T47D (cell line): ENCODE measurements at regions not wholly inside any gene's neighbourhood (a gene's known extent, or its start where the extent isn't known, plus 50 kb on each side); places are given as distances from the start of the nearest gene placed in this dataset.

ENCODE experiments used
- DNase-seq, 2 experiments: peaks; one replicate each; pipeline versions ENCODE4 v3.0.0 to v3.0.0-alpha.2; 2011 to 2012; ENCODE audit warnings: low read depth in 1 of 2, low spot score in 1 of 2
- JUND ChIP-seq: IDR thresholded peaks from 2 replicates; pipeline ENCODE4 v1.6.1; 2012; ENCODE audit warnings: low read depth
- in situ Hi-C: cut with HindIII; loops from 2 replicates; pipeline ENCODE4 v1.10.0; 2016; ENCODE audit warnings: low sequenced_read_pairs, low pct_unique_long_range_greater_than_20kb

GRCh38 chr5:109487753-109488420 lies 78.1 kb upstream of the PJA2 start:
- in situ Hi-C loops = no loop called here
- no peak for DNase-seq
- TF ChIP-seq JUND = no peak

- in situ Hi-C loops = no loop called here
Measured at GRCh38 chr5:109486200-109486804, 76.5 kb upstream of the PJA2 start.

GRCh38 chr5:109485030-109485429 lies 75.3 kb upstream of the PJA2 start:
- TF ChIP-seq JUND = no peak
- in situ Hi-C loops = no loop called here
- peak in 1 of 2 experiments; percentile 55 for DNase-seq

More at GRCh38 chr5:109486200-109486804, 76.5 kb upstream of the PJA2 start:
- TF ChIP-seq JUND = no peak
- DNase-seq = no peak

GRCh38 chr5:109484597-109484996 lies 74.8 kb upstream of the PJA2 start:
- TF ChIP-seq JUND = no peak
- no peak for DNase-seq
- in situ Hi-C loops = no loop called here

- no peak for DNase-seq
- in situ Hi-C loops = no loop called here
- no peak for TF ChIP-seq JUND
Measured at GRCh38 chr5:109483395-109483971, 73.7 kb upstream of the PJA2 start.

- in situ Hi-C loops = no loop called here
- DNase-seq = no peak
- TF ChIP-seq JUND = no peak
Measured at GRCh38 chr5:109482748-109483147, 73.0 kb upstream of the PJA2 start.

- in situ Hi-C loops = no loop called here
- no peak for TF ChIP-seq JUND
Measured at GRCh38 chr5:109479260-109479860, 69.6 kb upstream of the PJA2 start.

GRCh38 chr5:109478830-109479229 lies 69.1 kb upstream of the PJA2 start:
- no peak for TF ChIP-seq JUND
- in situ Hi-C loops = no loop called here
- DNase-seq = no peak

More at GRCh38 chr5:109479260-109479860, 69.6 kb upstream of the PJA2 start:
- DNase-seq = peak in 1 of 2 experiments; percentile 32

- in situ Hi-C loops = no loop called here
- TF ChIP-seq JUND = no peak
- DNase-seq = no peak
Measured at GRCh38 chr5:109476292-109476691, 66.5 kb upstream of the PJA2 start.

GRCh38 chr5:109469896-109470662 lies 60.3 kb upstream of the PJA2 start:
- DNase-seq = no peak
- no peak for TF ChIP-seq JUND
- in situ Hi-C loops = no loop called here

GRCh38 chr5:109468737-109469420 lies 59.1 kb upstream of the PJA2 start:
- DNase-seq = peak; percentile 43 to 92
- no peak for TF ChIP-seq JUND
- in situ Hi-C loops = no loop called here

GRCh38 chr5:109468288-109468676 lies 58.5 kb upstream of the PJA2 start:
- TF ChIP-seq JUND = no peak
- DNase-seq = peak in 1 of 2 experiments; percentile 35
- in situ Hi-C loops = no loop called here
